ENCODE measurements at regions not wholly inside any gene's neighbourhood (a gene's known extent, or its start where the extent isn't known, plus 50 kb on each side); places are given as distances from the start of the nearest gene placed in this dataset.

DNA sequence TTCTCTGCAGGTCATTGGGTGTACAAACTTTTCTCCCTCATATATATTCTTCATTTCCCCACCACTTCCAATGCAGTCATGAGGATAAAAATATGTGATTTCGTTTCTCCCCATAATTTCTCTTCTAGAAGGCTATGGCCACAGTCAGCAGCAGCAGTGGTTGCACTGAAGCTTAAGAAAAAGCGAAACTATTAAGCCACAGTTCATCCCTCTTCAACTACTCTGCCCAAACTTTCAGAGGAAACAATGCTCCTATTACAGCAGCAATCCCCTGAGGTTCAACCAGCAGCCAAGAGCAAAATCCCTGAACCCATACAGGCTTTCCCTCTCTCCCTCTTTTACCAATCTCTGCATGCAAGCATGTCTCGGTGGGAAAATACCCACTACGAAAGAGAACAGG lies 298.6 kb downstream of the DHX15 start:
- in situ Hi-C loops (cut with HindIII; ENCODE audit: low sequenced_read_pairs): no loop called here
- TF ChIP-seq, protein P1, sequence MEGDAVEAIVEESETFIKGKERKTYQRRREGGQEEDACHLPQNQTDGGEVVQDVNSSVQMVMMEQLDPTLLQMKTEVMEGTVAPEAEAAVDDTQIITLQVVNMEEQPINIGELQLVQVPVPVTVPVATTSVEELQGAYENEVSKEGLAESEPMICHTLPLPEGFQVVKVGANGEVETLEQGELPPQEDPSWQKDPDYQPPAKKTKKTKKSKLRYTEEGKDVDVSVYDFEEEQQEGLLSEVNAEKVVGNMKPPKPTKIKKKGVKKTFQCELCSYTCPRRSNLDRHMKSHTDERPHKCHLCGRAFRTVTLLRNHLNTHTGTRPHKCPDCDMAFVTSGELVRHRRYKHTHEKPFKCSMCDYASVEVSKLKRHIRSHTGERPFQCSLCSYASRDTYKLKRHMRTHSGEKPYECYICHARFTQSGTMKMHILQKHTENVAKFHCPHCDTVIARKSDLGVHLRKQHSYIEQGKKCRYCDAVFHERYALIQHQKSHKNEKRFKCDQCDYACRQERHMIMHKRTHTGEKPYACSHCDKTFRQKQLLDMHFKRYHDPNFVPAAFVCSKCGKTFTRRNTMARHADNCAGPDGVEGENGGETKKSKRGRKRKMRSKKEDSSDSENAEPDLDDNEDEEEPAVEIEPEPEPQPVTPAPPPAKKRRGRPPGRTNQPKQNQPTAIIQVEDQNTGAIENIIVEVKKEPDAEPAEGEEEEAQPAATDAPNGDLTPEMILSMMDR (IDR thresholded peaks at IDR 0.05; ENCODE audit: low read depth, low read length, missing control alignments): no peak
- DNase-seq (ENCODE audit: low read depth): no peak
- no peak overlapping the region for H3K4me3 ChIP-seq (ENCODE audit: low read depth, low read length)

GRCh38 chr4:24282446-24282845 lies 301.9 kb downstream of the DHX15 start:
- TF ChIP-seq, protein P1 (IDR thresholded peaks at IDR 0.05; ENCODE audit: low read depth, low read length, missing control alignments): no peak
- DNase-seq (ENCODE audit: low read depth): no peak
- in situ Hi-C loops (cut with HindIII; ENCODE audit: low sequenced_read_pairs): no loop called here
- H3K4me3 ChIP-seq (ENCODE audit: low read depth, low read length): no peak overlapping the region

GRCh38 chr4:24279911-24280375 lies 304.4 kb downstream of the DHX15 start:
- no peak for DNase-seq (ENCODE audit: low read depth)
- TF ChIP-seq, protein P1 (IDR thresholded peaks at IDR 0.05; ENCODE audit: low read depth, low read length, missing control alignments): no peak
- in situ Hi-C loops (cut with HindIII; ENCODE audit: low sequenced_read_pairs): no loop called here
- no peak overlapping the region for H3K4me3 ChIP-seq (ENCODE audit: low read depth, low read length)

DNA sequence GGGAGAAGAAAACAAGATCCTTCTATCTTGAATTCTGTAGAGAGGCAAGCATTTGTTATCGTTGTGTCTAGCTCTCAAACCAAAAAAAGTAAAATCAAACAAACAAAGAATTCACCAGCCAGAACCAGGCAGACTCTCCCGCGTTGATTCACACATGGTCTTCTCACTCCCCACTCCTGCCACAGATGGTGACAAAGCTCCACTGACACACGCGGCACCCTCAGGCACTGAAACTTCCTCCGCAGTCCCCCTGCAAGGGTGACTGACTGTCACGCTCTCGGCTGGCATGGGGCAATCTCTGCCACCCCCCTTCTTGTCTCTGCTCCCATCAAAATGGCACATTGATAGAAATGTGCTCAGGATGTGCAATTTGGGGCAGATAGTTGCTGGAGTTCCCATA lies 304.9 kb downstream of the DHX15 start:
- H3K4me3 ChIP-seq (ENCODE audit: low read depth, low read length): no peak overlapping the region
- TF ChIP-seq, protein P1 (IDR thresholded peaks at IDR 0.05; ENCODE audit: low read depth, low read length, missing control alignments): no peak
- in situ Hi-C loops (cut with HindIII; ENCODE audit: low sequenced_read_pairs): no loop called here
- no peak for DNase-seq (ENCODE audit: low read depth)

GRCh38 chr4:24278693-24279092 lies 305.7 kb downstream of the DHX15 start:
- TF ChIP-seq, protein P1 (IDR thresholded peaks at IDR 0.05; ENCODE audit: low read depth, low read length, missing control alignments): no peak
- in situ Hi-C loops (cut with HindIII; ENCODE audit: low sequenced_read_pairs): no loop called here
- no peak for DNase-seq (ENCODE audit: low read depth)
- H3K4me3 ChIP-seq (ENCODE audit: low read depth, low read length): no peak overlapping the region

- in situ Hi-C loops (cut with HindIII; ENCODE audit: low sequenced_read_pairs): no loop called here
- TF ChIP-seq, protein P1 (IDR thresholded peaks at IDR 0.05; ENCODE audit: low read depth, low read length, missing control alignments): no peak
- peak; percentile 49 for DNase-seq (ENCODE audit: low read depth)
- no peak overlapping the region for H3K4me3 ChIP-seq (ENCODE audit: low read depth, low read length)
Measured at GRCh38 chr4:24274381-24274941, 309.9 kb downstream of the DHX15 start.
